ENCODE measurements at regions not wholly inside any gene's neighbourhood (a gene's known extent, or its start where the extent isn't known, plus 50 kb on each side); places are given as distances from the start of the nearest gene placed in this dataset.

DNA sequence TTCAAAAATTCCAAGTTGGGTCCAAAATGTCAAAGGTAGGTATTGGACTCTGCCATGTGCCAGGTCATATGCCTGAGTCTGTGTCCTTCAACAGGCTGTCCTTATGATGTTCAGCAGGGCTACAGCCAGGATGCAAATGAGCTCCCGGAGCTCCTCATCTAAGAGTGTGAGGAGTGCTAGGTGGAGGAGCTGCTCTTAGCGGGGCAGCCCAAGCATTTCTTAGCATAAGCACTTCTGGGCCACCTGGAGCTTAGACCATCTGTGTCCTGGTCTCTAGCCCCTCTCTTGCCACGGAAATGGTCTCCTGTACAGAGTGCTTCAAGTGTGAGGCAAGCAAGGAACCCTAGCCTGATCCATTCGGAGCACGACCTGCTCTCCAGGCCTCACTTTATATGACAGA is 64.6 kb upstream of the PRR23C start:
- no peak for TF ChIP-seq YY1 (IDR thresholded peaks at IDR 0.05; ENCODE audit: insufficient read depth, insufficient read length)
- no peak for TF ChIP-seq SUZ12 (IDR thresholded peaks at IDR 0.05; ENCODE audit: extremely low read depth, insufficient read depth, insufficient read length)
